ENCODE measurements at regions not wholly inside any gene's neighbourhood (a gene's known extent, or its start where the extent isn't known, plus 50 kb on each side); places are given as distances from the start of the nearest gene placed in this dataset.
A peak's percentile ranks its signal among the peaks of the same experiment; 100 is the strongest.
"Not testable (repeated sequence)": the region's sequence is repeated elsewhere in the genome, so short reads cannot be mapped to it uniquely, and the experiment has no call there.

GRCh38 chr2:198525211-198525969 lies 721.0 kb downstream of the PLCL1 start:
- H3K36me3 ChIP-seq (ENCODE audit: control insufficient read depth, insufficient read depth, low read length), result no peaks in the 10 kb centered on the region
- H3K4me1 ChIP-seq (ENCODE audit: control insufficient read depth, insufficient read depth, low read length), result peaks cover 13% of the 10 kb centered on the region
- H3K4me3 ChIP-seq (ENCODE audit: low read depth, low read length), result no peak overlapping the region
- no peaks in the 10 kb centered on the region for H3K27me3 ChIP-seq (ENCODE audit: control insufficient read depth, insufficient read depth, low read length)
- H3K27ac ChIP-seq (ENCODE audit: low read depth, low read length), result no peak overlapping the region
- no peaks in the 10 kb centered on the region for H3K9me3 ChIP-seq (ENCODE audit: control insufficient read depth, insufficient read depth, low read length)
- H3K9ac ChIP-seq (ENCODE audit: low read depth, low read length), result no peak overlapping the region

- H3K4me1 ChIP-seq (ENCODE audit: control insufficient read depth, insufficient read depth, low read length), result peaks cover 13% of the 10 kb centered on the region
- H3K27me3 ChIP-seq (ENCODE audit: control insufficient read depth, insufficient read depth, low read length), result no peaks in the 10 kb centered on the region
- H3K27ac ChIP-seq (ENCODE audit: low read depth, low read length), result no peak overlapping the region
- H3K9ac ChIP-seq (ENCODE audit: low read depth, low read length), result no peak overlapping the region
- H3K36me3 ChIP-seq (ENCODE audit: control insufficient read depth, insufficient read depth, low read length), result no peaks in the 10 kb centered on the region
- no peak overlapping the region for H3K4me3 ChIP-seq (ENCODE audit: low read depth, low read length)
- no peaks in the 10 kb centered on the region for H3K9me3 ChIP-seq (ENCODE audit: control insufficient read depth, insufficient read depth, low read length)
These were observed 719.3 kb downstream of the PLCL1 start for GRCh38 chr2:198523710-198524109.

- Histone ChIP-seq H3K4me1 (ENCODE audit: control insufficient read depth, insufficient read depth, low read length) (no peaks in the 10 kb centered on the region), H3K27ac (ENCODE audit: low read depth, low read length) (no peak overlapping the region), H3K4me3 (ENCODE audit: low read depth, low read length) (no peak overlapping the region)
These were observed 714.5 kb downstream of the PLCL1 start for GRCh38 chr2:198518935-198519334.

GRCh38 chr2:198517976-198518375 lies 713.6 kb downstream of the PLCL1 start:
- no peak overlapping the region for H3K9ac ChIP-seq (ENCODE audit: low read depth, low read length)
- no peaks in the 10 kb centered on the region for H3K36me3 ChIP-seq (ENCODE audit: control insufficient read depth, insufficient read depth, low read length)
- no peaks in the 10 kb centered on the region for H3K4me1 ChIP-seq (ENCODE audit: control insufficient read depth, insufficient read depth, low read length)
- no peaks in the 10 kb centered on the region for H3K9me3 ChIP-seq (ENCODE audit: control insufficient read depth, insufficient read depth, low read length)
- H3K4me3 ChIP-seq (ENCODE audit: low read depth, low read length), result no peak overlapping the region
- no peak overlapping the region for H3K27ac ChIP-seq (ENCODE audit: low read depth, low read length)
- no peaks in the 10 kb centered on the region for H3K27me3 ChIP-seq (ENCODE audit: control insufficient read depth, insufficient read depth, low read length)

More at GRCh38 chr2:198518935-198519334, 714.5 kb downstream of the PLCL1 start:
- Histone ChIP-seq H3K9ac (ENCODE audit: low read depth, low read length) (no peak overlapping the region), H3K9me3 (ENCODE audit: control insufficient read depth, insufficient read depth, low read length) (no peaks in the 10 kb centered on the region), H3K27me3 (ENCODE audit: control insufficient read depth, insufficient read depth, low read length) (no peaks in the 10 kb centered on the region), H3K36me3 (ENCODE audit: control insufficient read depth, insufficient read depth, low read length) (no peaks in the 10 kb centered on the region)

GRCh38 chr2:198508610-198509009 lies 704.2 kb downstream of the PLCL1 start:
- not testable (repeated sequence) for H3K4me1 ChIP-seq (ENCODE audit: control insufficient read depth, insufficient read depth, low read length); H3K9ac ChIP-seq (ENCODE audit: low read depth, low read length); H3K27ac ChIP-seq (ENCODE audit: low read depth, low read length); H3K27me3 ChIP-seq (ENCODE audit: control insufficient read depth, insufficient read depth, low read length); H3K4me3 ChIP-seq (ENCODE audit: low read depth, low read length); H3K36me3 ChIP-seq (ENCODE audit: control insufficient read depth, insufficient read depth, low read length); H3K9me3 ChIP-seq (ENCODE audit: control insufficient read depth, insufficient read depth, low read length)

- peak overlapping the region; percentile 1 for H3K27ac ChIP-seq (ENCODE audit: low read depth, low read length)
- no peaks in the 10 kb centered on the region for H3K27me3 ChIP-seq (ENCODE audit: control insufficient read depth, insufficient read depth, low read length)
- no peak overlapping the region for H3K4me3 ChIP-seq (ENCODE audit: low read depth, low read length)
- peaks cover 29% of the 10 kb centered on the region for H3K4me1 ChIP-seq (ENCODE audit: control insufficient read depth, insufficient read depth, low read length)
- no peak overlapping the region for H3K9ac ChIP-seq (ENCODE audit: low read depth, low read length)
- H3K9me3 ChIP-seq (ENCODE audit: control insufficient read depth, insufficient read depth, low read length), result no peaks in the 10 kb centered on the region
- no peaks in the 10 kb centered on the region for H3K36me3 ChIP-seq (ENCODE audit: control insufficient read depth, insufficient read depth, low read length)
These were observed 695.1 kb downstream of the PLCL1 start for GRCh38 chr2:198499539-198499938.

GRCh38 chr2:198498516-198498915 lies 694.1 kb downstream of the PLCL1 start:
- Histone ChIP-seq H3K27me3 (ENCODE audit: control insufficient read depth, insufficient read depth, low read length) (no peaks in the 10 kb centered on the region), H3K36me3 (ENCODE audit: control insufficient read depth, insufficient read depth, low read length) (no peaks in the 10 kb centered on the region), H3K9ac (ENCODE audit: low read depth, low read length) (no peak overlapping the region), H3K27ac (ENCODE audit: low read depth, low read length) (no peak overlapping the region), H3K9me3 (ENCODE audit: control insufficient read depth, insufficient read depth, low read length) (no peaks in the 10 kb centered on the region), H3K4me1 (ENCODE audit: control insufficient read depth, insufficient read depth, low read length) (peaks cover 29% of the 10 kb centered on the region), H3K4me3 (ENCODE audit: low read depth, low read length) (no peak overlapping the region)

GRCh38 chr2:198498048-198498447 lies 693.7 kb downstream of the PLCL1 start:
- no peak overlapping the region for H3K4me3 ChIP-seq (ENCODE audit: low read depth, low read length)
- no peak overlapping the region for H3K27ac ChIP-seq (ENCODE audit: low read depth, low read length)
- no peaks in the 10 kb centered on the region for H3K27me3 ChIP-seq (ENCODE audit: control insufficient read depth, insufficient read depth, low read length)
- peaks cover 29% of the 10 kb centered on the region for H3K4me1 ChIP-seq (ENCODE audit: control insufficient read depth, insufficient read depth, low read length)
- no peak overlapping the region for H3K9ac ChIP-seq (ENCODE audit: low read depth, low read length)
- H3K9me3 ChIP-seq (ENCODE audit: control insufficient read depth, insufficient read depth, low read length), result no peaks in the 10 kb centered on the region
- H3K36me3 ChIP-seq (ENCODE audit: control insufficient read depth, insufficient read depth, low read length), result no peaks in the 10 kb centered on the region

GRCh38 chr2:198494931-198495330 lies 690.5 kb downstream of the PLCL1 start:
- Histone ChIP-seq H3K9ac (ENCODE audit: low read depth, low read length) (no peak overlapping the region), H3K36me3 (ENCODE audit: control insufficient read depth, insufficient read depth, low read length) (no peaks in the 10 kb centered on the region), H3K27me3 (ENCODE audit: control insufficient read depth, insufficient read depth, low read length) (no peaks in the 10 kb centered on the region), H3K4me3 (ENCODE audit: low read depth, low read length) (no peak overlapping the region), H3K9me3 (ENCODE audit: control insufficient read depth, insufficient read depth, low read length) (no peaks in the 10 kb centered on the region), H3K4me1 (ENCODE audit: control insufficient read depth, insufficient read depth, low read length) (peaks cover 29% of the 10 kb centered on the region), H3K27ac (ENCODE audit: low read depth, low read length) (no peak overlapping the region)

- Histone ChIP-seq H3K27me3 (ENCODE audit: control insufficient read depth, insufficient read depth, low read length) (no peaks in the 10 kb centered on the region), H3K9me3 (ENCODE audit: control insufficient read depth, insufficient read depth, low read length) (no peaks in the 10 kb centered on the region), H3K4me3 (ENCODE audit: low read depth, low read length) (no peak overlapping the region), H3K27ac (ENCODE audit: low read depth, low read length) (no peak overlapping the region), H3K4me1 (ENCODE audit: control insufficient read depth, insufficient read depth, low read length) (no peaks in the 10 kb centered on the region), H3K36me3 (ENCODE audit: control insufficient read depth, insufficient read depth, low read length) (no peaks in the 10 kb centered on the region), H3K9ac (ENCODE audit: low read depth, low read length) (no peak overlapping the region)
These were observed 686.4 kb downstream of the PLCL1 start for GRCh38 chr2:198490748-198491147.

- Histone ChIP-seq H3K27ac (ENCODE audit: low read depth, low read length) (no peak overlapping the region), H3K4me1 (ENCODE audit: control insufficient read depth, insufficient read depth, low read length) (no peaks in the 10 kb centered on the region)
These were observed 684.6 kb downstream of the PLCL1 start for GRCh38 chr2:198488964-198489363.

More at GRCh38 chr2:198488964-198489363, 684.6 kb downstream of the PLCL1 start:
- Histone ChIP-seq H3K9ac (ENCODE audit: low read depth, low read length) (no peak overlapping the region), H3K4me3 (ENCODE audit: low read depth, low read length) (no peak overlapping the region), H3K27me3 (ENCODE audit: control insufficient read depth, insufficient read depth, low read length) (no peaks in the 10 kb centered on the region), H3K9me3 (ENCODE audit: control insufficient read depth, insufficient read depth, low read length) (no peaks in the 10 kb centered on the region), H3K36me3 (ENCODE audit: control insufficient read depth, insufficient read depth, low read length) (no peaks in the 10 kb centered on the region)
